Germinal center (tissue), 1 donor: ENCODE measurements at regions not wholly inside any gene's neighbourhood (a gene's known extent, or its start where the extent isn't known, plus 50 kb on each side); places are given as distances from the start of the nearest gene placed in this dataset.

Experiments
- DNase-seq: peaks from one replicate; pipeline ENCODE4 v3.0.0; 2012; ENCODE audit warnings: mixed read lengths, low spot score

DNA sequence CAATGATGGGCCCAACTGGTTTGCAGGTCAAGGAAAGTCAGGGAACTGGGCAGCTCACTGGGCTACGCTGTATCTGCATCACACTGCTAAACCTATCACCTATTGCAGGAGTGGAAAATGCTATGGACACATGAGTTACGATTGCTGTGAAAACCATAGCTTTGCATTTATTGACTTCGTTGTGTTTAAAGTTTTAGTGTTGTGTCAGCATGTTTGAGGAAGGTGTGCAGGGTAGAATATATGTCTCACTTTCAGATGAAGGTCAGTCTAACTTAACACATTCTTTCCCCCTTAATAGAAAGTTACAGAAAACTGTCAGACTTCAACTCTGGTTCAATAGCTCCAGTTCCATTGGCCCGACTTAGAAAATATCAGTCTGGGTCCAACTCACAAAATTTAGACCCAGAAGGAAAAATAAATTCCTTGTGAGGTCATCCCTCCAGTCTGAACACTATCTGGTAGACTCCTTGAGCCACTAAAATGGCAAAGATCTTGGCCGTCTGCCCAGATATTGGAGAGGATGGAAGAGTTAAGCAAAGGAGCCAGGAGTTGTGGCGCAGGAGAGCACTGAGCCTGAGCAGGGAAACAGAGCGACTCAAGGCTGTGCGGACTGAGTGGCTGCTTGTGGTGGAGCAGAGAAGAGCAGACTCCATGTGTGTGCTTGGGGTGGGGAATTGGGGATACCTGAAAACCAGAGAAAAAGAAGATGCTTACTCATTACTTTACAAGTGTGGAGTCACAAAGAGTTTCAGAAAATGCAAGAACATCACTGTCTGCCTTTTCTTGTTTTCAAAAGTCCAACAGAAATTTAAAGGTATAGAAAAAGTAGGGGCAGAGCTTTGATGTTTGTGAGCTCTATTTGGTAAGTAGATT lies 518.5 kb downstream of the FGF9 start:
- DNase-seq = no peak

GRCh38 chr13:22193070-22193469 lies 522.2 kb downstream of the FGF9 start:
- DNase-seq = no peak

DNA sequence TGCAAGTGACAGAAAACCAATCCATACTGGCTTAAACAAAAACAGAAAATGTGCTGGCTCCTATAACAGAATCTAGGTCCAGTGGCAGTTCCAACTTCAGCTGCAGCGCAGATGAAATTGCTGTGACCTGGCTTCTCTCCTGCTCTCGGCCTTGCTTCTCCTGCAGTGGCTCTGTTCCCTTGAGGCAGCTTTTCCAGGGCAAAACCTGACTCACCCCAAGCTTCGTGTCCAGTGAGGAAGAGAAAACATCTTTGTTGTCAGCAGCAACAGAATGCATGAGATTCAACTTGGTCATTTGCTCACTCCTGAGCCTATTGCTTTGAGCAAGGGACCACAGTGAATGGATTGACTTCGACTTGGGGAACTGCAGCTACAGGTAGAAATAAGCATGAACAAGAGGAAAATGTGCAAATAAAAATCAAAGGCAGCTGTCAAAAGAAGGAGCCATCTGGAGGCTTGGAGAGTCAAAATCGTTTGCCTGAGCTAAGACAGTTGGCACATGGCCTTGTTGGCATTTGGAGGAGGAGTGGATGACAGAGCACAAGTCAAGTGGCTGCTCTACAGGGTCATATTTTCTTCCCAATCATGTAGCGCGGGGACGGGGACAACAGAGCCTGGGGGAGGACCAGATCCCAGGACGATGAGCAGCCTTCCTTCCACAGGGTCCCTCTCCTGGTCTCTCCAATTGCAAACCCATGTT lies 523.4 kb downstream of the FGF9 start:
- no peak for DNase-seq

- DNase-seq = no peak
These were observed 524.9 kb downstream of the FGF9 start for GRCh38 chr13:22195726-22196125.

- no peak for DNase-seq
These were observed 525.9 kb downstream of the FGF9 start for GRCh38 chr13:22196777-22197176.

DNA sequence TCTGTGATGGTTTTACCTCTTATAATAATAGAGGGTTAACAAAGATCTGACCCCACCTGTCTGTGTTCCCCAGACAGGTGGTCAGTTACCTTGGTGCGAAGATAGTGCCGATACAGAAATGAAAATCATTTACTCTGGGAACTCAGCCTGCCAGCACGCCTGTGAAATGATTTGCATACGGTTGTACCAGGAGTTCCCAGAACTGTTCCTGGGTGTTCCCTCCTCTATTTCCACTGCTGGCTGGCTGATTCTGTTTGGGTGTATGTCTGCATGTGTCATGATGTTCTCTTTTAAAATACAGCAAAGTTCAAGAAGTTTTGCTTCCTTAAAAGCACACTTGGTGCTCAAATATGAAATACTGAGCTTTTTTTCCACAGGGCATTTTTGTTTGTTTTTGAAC lies 527.1 kb downstream of the FGF9 start:
- DNase-seq = no peak

- no peak for DNase-seq
These were observed 527.9 kb downstream of the FGF9 start for GRCh38 chr13:22198641-22199217.

- no peak for DNase-seq
These were observed 529.6 kb downstream of the FGF9 start for GRCh38 chr13:22200440-22200839.

GRCh38 chr13:22201375-22201925 lies 530.6 kb downstream of the FGF9 start:
- no peak for DNase-seq

- DNase-seq = no peak
These were observed 539.5 kb downstream of the FGF9 start for GRCh38 chr13:22210134-22210930.

- DNase-seq = no peak
These were observed 541.0 kb downstream of the FGF9 start for GRCh38 chr13:22211876-22212275.

DNA sequence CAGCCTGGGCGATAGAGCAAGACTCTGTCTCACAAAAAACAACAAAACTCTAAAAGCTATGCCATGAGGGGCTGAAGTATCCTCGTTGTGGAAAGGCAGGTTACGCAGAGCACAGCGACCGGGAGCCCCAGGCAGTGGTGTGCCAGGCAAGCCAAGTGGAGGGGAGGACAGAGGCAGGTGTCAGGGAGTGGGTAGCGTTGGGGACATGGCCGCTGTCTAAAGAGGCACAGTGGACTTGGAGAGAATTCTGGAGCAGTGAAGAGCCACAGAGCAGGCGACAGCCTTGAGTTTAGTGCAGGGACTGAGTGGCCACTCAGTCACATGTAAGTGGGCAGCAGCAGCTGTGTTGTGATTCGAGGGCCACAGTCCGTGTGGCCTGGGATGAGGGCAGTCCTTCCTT lies 541.7 kb downstream of the FGF9 start:
- no peak for DNase-seq

DNA sequence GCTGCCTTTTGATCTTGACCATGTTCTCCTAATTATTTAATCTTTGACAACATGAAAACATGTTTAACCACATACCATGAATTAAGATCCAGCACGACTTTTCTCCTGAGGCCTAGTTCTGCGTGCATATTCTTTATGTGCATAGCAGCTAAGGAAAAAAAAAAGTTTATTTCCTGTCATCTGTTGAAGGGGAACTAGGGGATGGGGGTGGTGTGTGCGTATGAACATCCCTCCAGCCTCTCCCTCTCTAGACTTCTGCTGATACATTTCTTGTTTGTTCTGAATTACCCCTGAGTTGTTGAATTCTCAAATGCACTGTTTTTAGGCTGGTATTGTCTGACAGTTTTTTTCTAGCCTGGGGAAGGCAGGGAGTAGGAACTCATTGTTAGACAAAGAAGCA lies 543.3 kb downstream of the FGF9 start:
- DNase-seq = no peak

GRCh38 chr13:22218797-22219196 lies 547.9 kb downstream of the FGF9 start:
- no peak for DNase-seq

DNA sequence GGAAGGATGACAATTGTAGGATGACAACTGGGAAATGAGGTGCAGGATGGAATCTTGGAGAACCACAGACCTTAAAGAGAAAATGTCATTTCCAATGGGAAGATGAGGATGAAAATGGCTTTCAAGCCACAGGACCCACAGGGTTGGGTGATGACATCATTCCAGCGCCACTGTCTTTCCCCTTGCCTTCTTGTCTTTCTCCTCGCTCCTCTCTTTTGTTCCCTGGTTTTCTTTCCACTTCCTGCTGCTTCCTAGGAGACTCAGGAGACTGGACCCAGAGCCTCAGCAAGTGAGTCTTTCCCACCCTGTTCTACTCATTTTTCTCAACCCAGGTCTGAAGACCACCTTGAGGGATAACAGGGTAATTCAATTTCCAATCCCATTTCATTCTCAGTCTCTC lies 548.8 kb downstream of the FGF9 start:
- no peak for DNase-seq

DNA sequence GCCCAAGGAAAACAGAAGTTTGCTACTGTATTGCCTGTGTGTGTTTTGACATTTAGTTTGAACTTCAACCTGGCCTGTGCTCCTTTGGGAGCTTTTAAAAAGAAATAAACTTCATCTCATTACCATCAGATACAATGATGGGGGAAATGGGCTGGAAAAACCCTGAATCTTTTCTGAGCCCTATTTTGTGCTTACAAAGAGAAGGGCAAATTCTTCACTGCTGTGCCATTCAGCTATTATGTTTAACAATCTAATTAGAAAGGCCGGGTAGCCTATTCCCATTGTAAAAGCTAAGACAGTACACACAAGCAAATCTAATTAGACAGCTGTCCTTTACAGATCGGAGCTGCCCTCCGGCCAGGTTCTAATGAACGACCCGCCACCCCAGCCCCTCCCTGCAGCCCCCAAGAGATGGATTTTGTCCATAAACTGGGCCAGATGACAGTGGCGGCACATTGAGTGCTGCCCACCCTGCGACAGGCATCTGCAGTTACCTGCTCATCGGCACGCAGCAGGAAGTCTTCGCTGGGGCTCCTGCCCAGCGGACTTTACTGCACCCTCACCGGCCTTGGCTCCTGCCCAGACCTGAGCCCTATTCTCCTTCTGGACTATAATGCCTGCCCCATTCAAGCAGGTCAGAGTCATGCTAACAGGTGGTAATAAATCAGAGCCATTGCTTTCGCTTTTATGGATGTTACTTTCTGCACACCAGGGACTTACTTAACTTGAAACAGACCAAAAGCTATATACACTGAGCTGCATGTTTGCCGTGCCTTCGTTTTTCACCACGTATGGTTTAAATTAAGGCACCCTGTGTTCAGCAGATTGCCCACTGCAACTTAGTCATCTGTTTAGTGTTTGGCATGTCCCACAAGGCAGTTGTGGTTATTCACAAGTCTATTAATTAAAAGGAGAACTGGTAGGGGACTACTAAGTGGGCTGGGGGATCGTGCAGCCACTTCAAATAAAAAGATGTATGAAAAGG lies 549.6 kb downstream of the FGF9 start:
- no peak for DNase-seq

GRCh38 chr13:22223411-22223810 lies 552.5 kb downstream of the FGF9 start:
- no peak for DNase-seq

GRCh38 chr13:22226086-22226485 lies 555.2 kb downstream of the FGF9 start:
- DNase-seq = no peak

DNA sequence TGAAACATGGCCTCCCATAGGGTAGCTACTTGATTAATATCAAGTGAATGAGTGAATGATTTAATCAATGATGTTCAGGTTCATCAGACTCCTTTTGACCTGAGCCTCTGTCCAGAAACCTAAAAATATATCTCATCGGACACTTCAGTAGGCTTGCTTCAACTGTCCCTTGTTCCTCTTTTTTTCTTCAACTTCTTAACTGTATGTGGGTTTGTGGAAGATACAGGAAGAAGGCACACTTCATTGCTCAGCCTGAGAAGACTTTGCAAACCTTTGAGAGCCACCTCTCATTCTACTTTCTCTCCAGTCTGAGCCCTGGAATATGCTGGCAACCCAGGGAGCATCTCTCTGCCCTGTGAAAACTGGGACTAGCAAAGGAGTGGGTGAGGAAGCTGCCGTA lies 557.0 kb downstream of the FGF9 start:
- DNase-seq = no peak

DNA sequence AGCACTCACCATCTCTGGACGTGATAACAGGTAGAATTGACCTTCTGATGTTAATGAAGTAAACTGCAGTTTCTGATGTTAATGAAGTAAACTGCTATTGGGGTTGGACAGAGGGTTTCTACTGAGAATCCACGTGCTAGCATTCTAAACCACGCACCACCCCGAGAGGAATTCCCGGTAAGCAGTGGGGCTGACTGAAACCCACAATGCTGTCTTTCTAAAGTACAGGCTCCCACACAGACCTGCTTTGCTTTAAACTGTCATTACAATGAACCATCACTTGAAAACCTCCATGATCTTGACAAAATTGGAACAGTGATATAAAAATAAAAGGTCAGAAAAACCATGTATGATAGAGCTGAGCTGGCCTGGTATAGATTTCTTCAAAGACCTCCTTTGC lies 559.0 kb downstream of the FGF9 start:
- no peak for DNase-seq

DNA sequence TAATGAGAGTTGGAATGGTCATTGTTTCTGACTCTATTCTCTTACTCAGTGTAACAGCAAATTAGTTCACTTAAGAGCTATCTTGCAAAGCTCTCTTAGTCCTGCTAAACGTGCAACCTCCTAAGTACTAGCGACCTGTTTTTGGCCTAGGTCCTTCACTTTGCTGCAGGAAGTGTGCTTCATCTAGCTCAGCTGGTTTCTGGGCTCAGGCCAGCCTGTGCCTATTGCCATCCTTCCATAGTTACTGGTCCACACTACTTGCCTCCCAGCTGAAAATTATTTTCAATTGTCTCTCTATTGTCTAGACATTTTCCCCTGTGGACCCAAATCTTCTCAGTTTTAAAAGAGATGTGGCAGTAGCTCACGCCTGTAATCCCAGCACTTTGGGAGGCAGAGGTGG lies 561.3 kb downstream of the FGF9 start:
- DNase-seq = no peak
